ENCODE measurements at regions not wholly inside any gene's neighbourhood (a gene's known extent, or its start where the extent isn't known, plus 50 kb on each side); places are given as distances from the start of the nearest gene placed in this dataset.

DNA sequence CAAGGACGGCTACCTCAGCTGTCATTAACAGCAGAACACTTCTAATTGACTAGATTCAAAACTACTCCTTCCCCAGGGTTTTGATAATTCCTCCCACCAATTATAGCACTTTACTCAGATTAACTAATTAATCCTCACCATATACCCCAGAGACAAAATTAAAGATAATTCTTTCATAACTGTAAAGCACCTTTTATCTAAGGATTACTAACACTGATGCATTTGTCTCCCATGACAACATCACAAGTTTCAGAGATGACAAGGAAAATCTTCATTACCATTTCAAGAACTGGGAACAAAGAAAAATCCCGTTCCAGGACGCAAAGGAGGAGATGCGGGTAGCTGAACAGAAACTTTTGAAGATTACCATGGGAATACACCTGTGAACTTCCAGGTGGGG, 129.4 kb upstream of the ITGA6 start:
- H4K5ac ChIP-seq (ENCODE audit: insufficient read length, low read depth, low read length): no peak overlapping the region
- H3K23me2 ChIP-seq (ENCODE audit: low read depth, low read length): no peaks in the 10 kb centered on the region
- H3K9me3 ChIP-seq (ENCODE audit: insufficient read depth in 2 of 2, low read depth in 1 of 2, low read length in 1 of 2): 0 out of 4 replicates have a peak, but pooled peaks cover 0 to 2% of the 10 kb centered on the region in 2 experiments
- H2BK15ac ChIP-seq (ENCODE audit: low read length): no peak overlapping the region
- H4K8ac ChIP-seq (ENCODE audit: extremely low read depth, insufficient read depth, low read length): no peak overlapping the region
- DNase-seq (ENCODE audit: low read depth in 1 of 2, low spot score in 2 of 2): no peak
- no peak overlapping the region for H2AFZ ChIP-seq (ENCODE audit: low read length)
- H2BK20ac ChIP-seq (ENCODE audit: low read length): no peak overlapping the region
- no peaks in the 10 kb centered on the region for H3K79me2 ChIP-seq (ENCODE audit: control insufficient read depth in 1 of 2, insufficient read depth in 2 of 2, low read length in 2 of 2)
- peaks cover 1 to 12% (median 7%) of the 10 kb centered on the region in 4 experiments; a peak in 5 of 7 replicates for H3K27me3 ChIP-seq (replicated peaks in 1 of 4; ENCODE audit: control insufficient read depth in 3 of 4, extremely low read depth in 1 of 4, insufficient read depth in 3 of 4, low read length in 3 of 4)
- no peak overlapping the region for H3K18ac ChIP-seq (ENCODE audit: extremely low read depth, low read length)
- ChIA-PET POLR2A (ENCODE audit: partially characterized antibody) (interaction anchor here (1.2 kb wide), 1 partner anchor 13 kb away, joined by 4 read pairs; no protein-coding TSS in a partner anchor), CTCF (ENCODE audit: partially characterized antibody) (interaction anchor here (1.1 to 2.0 kb wide), 6 partner anchors 10 to 164 kb away, joined by 3 to 5 read pairs (median 4); no protein-coding TSS in a partner anchor)
- H4K20me1 ChIP-seq (replicated peaks in 1 of 2; ENCODE audit: control insufficient read depth in 1 of 2, insufficient read depth in 2 of 2, low read length in 2 of 2): no peaks in the 10 kb centered on the region
- H2BK120ac ChIP-seq (replicated peaks; ENCODE audit: low read depth, low read length): no peak overlapping the region
- H3K27ac ChIP-seq (ENCODE audit: low read depth, low read length): no peak overlapping the region
- no peak overlapping the region for H2BK12ac ChIP-seq (ENCODE audit: low read depth, low read length)
- peaks cover 3 to 13% (median 8%) of the 10 kb centered on the region in 4 experiments; a peak in 6 of 7 replicates for H3K4me1 ChIP-seq (replicated peaks in 1 of 4; ENCODE audit: control insufficient read depth in 3 of 4, insufficient read depth in 4 of 4, low read length in 3 of 4)
- H3K4ac ChIP-seq (replicated peaks; ENCODE audit: insufficient read length, low read depth, low read length): no peak overlapping the region
- H2BK5ac ChIP-seq (ENCODE audit: low read depth, low read length): no peak overlapping the region
- no peak overlapping the region for H3K4me3 ChIP-seq (ENCODE audit: extremely low read depth in 1 of 4, insufficient read depth in 2 of 4, low read depth in 3 of 4, low read length in 4 of 4)
- H3K36me3 ChIP-seq (ENCODE audit: control insufficient read depth in 2 of 4, insufficient read depth in 4 of 4, low read length in 3 of 4): no peaks in the 10 kb centered on the region
- no peaks in the 10 kb centered on the region for H3K79me1 ChIP-seq (ENCODE audit: low read depth, low read length)
- no peak overlapping the region for H3K4me2 ChIP-seq (ENCODE audit: insufficient read depth in 1 of 2, low read depth in 2 of 2, low read length in 2 of 2)
- WGBS, 2 experiments (ENCODE audit: extremely low coverage in 1 of 2, insufficient coverage in 1 of 2, insufficient read length in 1 of 2, insufficient replicate concordance in 2 of 2, low coverage in 1 of 2, low lambda C conversion rate in 2 of 2, missing lambda C conversion rate in 1 of 2): 70% methylated on average over 4 of the region's 4 CpGs; no CpG with 5 or more reads in 1 of the 2 experiments
- H3K56ac ChIP-seq (replicated peaks; ENCODE audit: insufficient read length, low read depth, low read length): no peak overlapping the region
- no peak overlapping the region for H3K9ac ChIP-seq (replicated peaks in 1 of 4; ENCODE audit: extremely low read depth in 1 of 4, low read depth in 3 of 4, low read length in 3 of 4)
- H2AK5ac ChIP-seq (ENCODE audit: low read depth, low read length): no peak overlapping the region
- no peak overlapping the region for H3K14ac ChIP-seq (ENCODE audit: insufficient read length)
- no peak overlapping the region for H4K91ac ChIP-seq (replicated peaks; ENCODE audit: insufficient read length, low read length)
- FAIRE-seq: no peak
- no peak overlapping the region for H3K23ac ChIP-seq (ENCODE audit: insufficient read length)
- TF ChIP-seq TEAD4 (IDR thresholded peaks at IDR 0.05; ENCODE audit: low read depth, low read length) (no peak), POLR2AphosphoS5 (IDR thresholded peaks at IDR 0.05; ENCODE audit: low read depth, low read length) (no peak), HDAC6 (IDR thresholded peaks at IDR 0.05; ENCODE audit: low read depth, low read length) (no peak), BCL11A (IDR thresholded peaks at IDR 0.05; ENCODE audit: low read depth in 2 of 2, low read length in 2 of 2) (no peak), RBBP5 (IDR thresholded peaks at IDR 0.05; ENCODE audit: borderline replicate concordance, low read depth, low read length) (no peak), NRF1 (IDR thresholded peaks at IDR 0.05; ENCODE audit: low read depth, low read length) (no peak), TAF7 (optimal IDR thresholded peaks at IDR 0.05; ENCODE audit: borderline replicate concordance, low read depth, low read length) (no peak), BRCA1 (IDR thresholded peaks at IDR 0.05; ENCODE audit: low read depth, low read length) (no peak)
